Left ventricle myocardium inferior (tissue), 1 donor: ENCODE measurements at regions not wholly inside any gene's neighbourhood (a gene's known extent, or its start where the extent isn't known, plus 50 kb on each side); places are given as distances from the start of the nearest gene placed in this dataset.

Experiments
- DNase-seq: peaks from one replicate; pipeline ENCODE4 v3.0.0-alpha.2; 2020
- H3K27ac ChIP-seq: fragments of 200-600 bp; replicated peaks from 2 replicates; pipeline ENCODE4 v1.8.0; 2021
- H3K27me3 ChIP-seq: fragments of 200-600 bp; 2 replicates; pipeline ENCODE4 v1.8.0; 2021; ENCODE audit warnings: low read depth
- H3K36me3 ChIP-seq: fragments of 200-600 bp; 2 replicates; pipeline ENCODE4 v1.8.0; 2021
- H3K4me1 ChIP-seq: fragments of 200-600 bp; 2 replicates; pipeline ENCODE4 v1.8.0; 2021
- H3K4me3 ChIP-seq: fragments of 200-600 bp; 2 replicates; pipeline ENCODE4 v1.8.0; 2021; ENCODE audit warnings: mild to moderate bottlenecking, moderate library complexity
- H3K9me3 ChIP-seq: fragments of 200-600 bp; replicated peaks from 2 replicates; pipeline ENCODE4 v1.8.0; 2021
- intact Hi-C: fragments of 100-400 bp; cut with micrococcal nuclease; formaldehyde crosslinking; loops from one replicate; pipeline ENCODE4 v1.11.0; 2022
- TF ChIP-seq, protein P1 (sequence below): fragments of 200-600 bp; IDR thresholded peaks from 2 replicates; pipeline ENCODE4 v1.8.0; 2021; ENCODE audit warnings: antibody characterized with exemption, mild to moderate bottlenecking, borderline replicate concordance
- donor health status: DM: no; HTN: yes; CAD: no; lungs with severe emphysema.

DNA sequence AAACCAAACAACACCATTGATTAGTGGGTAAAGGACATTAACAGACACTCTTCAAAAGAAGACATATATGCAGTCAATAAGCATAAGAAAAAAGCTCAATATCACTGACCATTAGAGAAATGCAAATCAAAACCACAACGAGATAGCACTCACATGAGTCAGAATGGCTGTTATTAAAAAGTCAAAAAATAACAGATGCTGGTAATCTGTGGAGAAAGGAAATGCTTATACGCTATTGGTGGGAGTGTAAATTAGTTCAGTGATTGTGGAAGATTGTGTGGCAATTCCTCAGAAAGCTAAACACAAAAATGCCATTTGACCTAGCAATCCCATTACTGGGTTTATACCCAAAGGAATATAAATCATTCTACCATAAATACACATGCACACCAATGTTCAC, 182.6 kb downstream of the TRPC6 start:
- Histone ChIP-seq H3K4me1 (no peaks in the 10 kb centered on the region), H3K27ac (no peak overlapping the region), H3K27me3 (no peaks in the 10 kb centered on the region), H3K9me3 (peaks cover 12% of the 10 kb centered on the region), H3K36me3 (no peaks in the 10 kb centered on the region), H3K4me3 (no peak overlapping the region)
- no peak for DNase-seq
- intact Hi-C loops: no loop called here
- TF ChIP-seq, protein P1, sequence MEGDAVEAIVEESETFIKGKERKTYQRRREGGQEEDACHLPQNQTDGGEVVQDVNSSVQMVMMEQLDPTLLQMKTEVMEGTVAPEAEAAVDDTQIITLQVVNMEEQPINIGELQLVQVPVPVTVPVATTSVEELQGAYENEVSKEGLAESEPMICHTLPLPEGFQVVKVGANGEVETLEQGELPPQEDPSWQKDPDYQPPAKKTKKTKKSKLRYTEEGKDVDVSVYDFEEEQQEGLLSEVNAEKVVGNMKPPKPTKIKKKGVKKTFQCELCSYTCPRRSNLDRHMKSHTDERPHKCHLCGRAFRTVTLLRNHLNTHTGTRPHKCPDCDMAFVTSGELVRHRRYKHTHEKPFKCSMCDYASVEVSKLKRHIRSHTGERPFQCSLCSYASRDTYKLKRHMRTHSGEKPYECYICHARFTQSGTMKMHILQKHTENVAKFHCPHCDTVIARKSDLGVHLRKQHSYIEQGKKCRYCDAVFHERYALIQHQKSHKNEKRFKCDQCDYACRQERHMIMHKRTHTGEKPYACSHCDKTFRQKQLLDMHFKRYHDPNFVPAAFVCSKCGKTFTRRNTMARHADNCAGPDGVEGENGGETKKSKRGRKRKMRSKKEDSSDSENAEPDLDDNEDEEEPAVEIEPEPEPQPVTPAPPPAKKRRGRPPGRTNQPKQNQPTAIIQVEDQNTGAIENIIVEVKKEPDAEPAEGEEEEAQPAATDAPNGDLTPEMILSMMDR: no peak

DNA sequence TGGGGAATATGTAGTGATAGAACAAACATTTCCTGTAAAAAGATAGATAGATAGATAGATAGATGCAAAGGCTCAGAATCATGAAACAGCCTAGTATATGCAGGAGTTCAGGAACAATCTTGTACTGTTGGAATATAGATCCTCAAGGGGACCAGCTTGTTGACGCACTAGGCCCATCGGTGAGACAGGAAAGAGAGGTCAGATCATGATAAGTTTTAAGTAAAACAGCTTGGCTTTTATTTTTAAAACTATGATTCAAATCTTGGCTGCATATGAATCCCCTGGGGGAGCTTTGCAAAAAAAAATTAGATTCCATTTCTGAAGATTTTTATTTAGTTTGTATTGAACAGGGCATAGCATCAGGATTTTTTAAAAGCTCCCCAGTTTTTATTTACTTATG, 185.8 kb downstream of the TRPC6 start:
- H3K4me3 ChIP-seq: no peak overlapping the region
- intact Hi-C loops: no loop called here
- no peaks in the 10 kb centered on the region for H3K27me3 ChIP-seq
- DNase-seq: no peak
- H3K27ac ChIP-seq: peak overlapping the region; percentile 54
- no peaks in the 10 kb centered on the region for H3K4me1 ChIP-seq
- H3K9me3 ChIP-seq: peaks cover 24% of the 10 kb centered on the region
- no peaks in the 10 kb centered on the region for H3K36me3 ChIP-seq
- TF ChIP-seq, protein P1: no peak

DNA sequence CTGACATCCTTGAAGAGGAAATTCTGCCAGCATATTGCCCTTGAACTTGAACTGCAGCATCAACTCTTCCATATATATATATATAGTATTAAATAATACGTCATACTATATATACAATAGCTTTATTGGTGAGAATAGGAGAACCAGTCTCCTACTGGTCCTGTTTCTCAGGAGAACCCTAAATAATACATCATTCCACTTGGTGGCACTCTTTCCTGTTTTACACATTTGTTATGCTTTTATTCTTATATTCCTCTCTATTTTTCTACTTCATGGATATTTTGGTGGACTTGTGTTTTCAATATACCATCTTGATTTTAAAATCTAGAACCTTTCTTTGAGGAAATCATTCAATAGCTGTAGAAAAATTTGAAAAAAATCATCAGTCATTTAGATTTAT, 193.3 kb downstream of the TRPC6 start:
- intact Hi-C loops: no loop called here
- Histone ChIP-seq H3K4me3 (no peak overlapping the region), H3K36me3 (no peaks in the 10 kb centered on the region), H3K27ac (no peak overlapping the region), H3K27me3 (no peaks in the 10 kb centered on the region), H3K9me3 (peaks cover 12% of the 10 kb centered on the region), H3K4me1 (no peaks in the 10 kb centered on the region)
- no peak for DNase-seq
- TF ChIP-seq, protein P1: peak; percentile 37

DNA sequence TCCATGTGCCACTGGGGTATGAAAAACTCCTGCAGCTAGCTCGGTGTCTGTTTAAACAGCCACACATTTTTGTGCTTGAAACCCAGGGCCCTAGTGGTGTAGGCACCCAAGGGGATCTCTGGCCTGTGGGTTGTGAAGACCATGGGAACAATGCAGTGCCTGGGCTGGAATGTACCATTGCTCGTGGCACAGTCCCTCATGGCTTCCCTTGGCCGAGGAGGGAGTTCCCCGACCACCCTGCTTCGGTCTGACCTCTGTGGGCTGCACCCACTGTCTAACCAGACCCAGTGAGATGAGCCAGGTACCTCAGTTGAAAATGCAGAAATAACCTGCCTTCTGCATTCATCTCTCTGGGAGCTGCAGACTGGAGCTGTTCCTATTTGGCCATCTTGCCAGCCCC, 214.0 kb downstream of the TRPC6 start:
- no peaks in the 10 kb centered on the region for H3K36me3 ChIP-seq
- TF ChIP-seq, protein P1: no peak
- no peak overlapping the region for H3K4me3 ChIP-seq
- no peak for DNase-seq
- peaks cover 37% of the 10 kb centered on the region for H3K9me3 ChIP-seq
- H3K27ac ChIP-seq: no peak overlapping the region
- H3K4me1 ChIP-seq: no peaks in the 10 kb centered on the region
- intact Hi-C loops: no loop called here
- no peaks in the 10 kb centered on the region for H3K27me3 ChIP-seq

DNA sequence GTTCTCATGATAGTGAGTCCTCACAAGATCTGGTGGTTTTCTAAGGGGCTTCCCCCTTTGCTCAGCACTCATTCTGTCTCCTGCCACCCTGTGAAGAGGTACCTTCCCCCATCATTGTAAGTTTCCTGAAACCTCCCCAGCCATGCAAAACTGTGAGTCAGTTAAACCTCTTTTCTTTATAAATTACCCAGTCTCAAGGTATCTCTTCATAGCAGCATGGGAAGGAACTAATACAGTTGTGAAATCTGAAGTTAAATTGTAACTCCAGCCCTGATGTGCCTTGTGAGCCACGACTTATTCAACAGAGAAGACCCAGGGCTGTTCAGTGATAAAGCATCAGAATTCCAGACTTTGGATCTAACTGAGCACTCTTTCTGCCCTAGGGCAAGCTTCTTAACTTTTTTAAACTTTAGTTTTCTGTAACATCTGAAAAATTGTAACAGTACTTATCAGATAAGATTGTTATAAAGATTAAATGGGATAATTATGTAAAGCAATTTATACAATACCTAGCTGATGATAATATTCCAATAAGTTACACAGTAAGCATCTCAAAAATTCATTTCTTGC, 220.0 kb downstream of the TRPC6 start:
- Histone ChIP-seq H3K36me3 (no peaks in the 10 kb centered on the region), H3K27me3 (no peaks in the 10 kb centered on the region), H3K9me3 (peaks cover 55% of the 10 kb centered on the region), H3K4me1 (no peaks in the 10 kb centered on the region), H3K27ac (no peak overlapping the region), H3K4me3 (no peak overlapping the region)
- TF ChIP-seq, protein P1: no peak
- intact Hi-C loops: no loop called here
- DNase-seq: no peak
